Lung (tissue), 11 donors: ENCODE measurements at regions not wholly inside any gene's neighbourhood (a gene's known extent, or its start where the extent isn't known, plus 50 kb on each side); places are given as distances from the start of the nearest gene placed in this dataset.

Experiments used
- ATAC-seq: fragments of 200-7000 bp; cut with Tn5 transposase; one replicate; pipeline ENCODE4 v1.9.1; 2020; ENCODE audit warnings: moderate number of reproducible peaks; ENCODE audit not compliant: insufficient read depth, low FRiP score
- DNase-seq, 3 donors: peaks; one replicate each; pipeline ENCODE4 v3.0.0-alpha.2; 2013 to 2017
- H3K27ac ChIP-seq, 2 donors: one replicate each; pipeline ENCODE4 v1.5.1; 2013; ENCODE audit warnings: mild to moderate bottlenecking in 2 of 2, moderate library complexity in 2 of 2, control low read depth in 1 of 2, inconsistent platforms in 1 of 2, low read depth in 1 of 2, low read length in 1 of 2
- H3K27me3 ChIP-seq, 3 donors: one replicate each; pipeline ENCODE4 v1.5.1; 2013; ENCODE audit warnings: low read length in 2 of 3; ENCODE audit not compliant: control insufficient read depth in 3 of 3, insufficient read depth in 3 of 3
- H3K36me3 ChIP-seq, 4 donors: one replicate each; pipeline ENCODE4 v1.5.1; 2013; ENCODE audit warnings: low read length in 4 of 4, mild to moderate bottlenecking in 1 of 4, moderate library complexity in 1 of 4; ENCODE audit not compliant: control insufficient read depth in 4 of 4, insufficient read depth in 4 of 4
- H3K4me1 ChIP-seq, 5 donors: one replicate each; pipeline ENCODE4 v1.5.1; 2013; ENCODE audit warnings: low read length in 5 of 5, mild to moderate bottlenecking in 2 of 5, moderate library complexity in 1 of 5; ENCODE audit not compliant: control insufficient read depth in 5 of 5, insufficient read depth in 5 of 5
- H3K4me3 ChIP-seq: one replicate; pipeline ENCODE4 v1.5.1; 2013; ENCODE audit warnings: mild to moderate bottlenecking, control low read depth, moderate library complexity
- H3K9ac ChIP-seq, 2 donors: one replicate each; pipeline ENCODE4 v1.5.1; 2013; ENCODE audit warnings: low read length in 2 of 2, control low read depth in 1 of 2; ENCODE audit not compliant: insufficient read depth in 1 of 2
- H3K9me3 ChIP-seq, 4 donors: one replicate each; pipeline ENCODE4 v1.5.1; 2013; ENCODE audit warnings: low read length in 3 of 4, mild to moderate bottlenecking in 1 of 4, moderate library complexity in 1 of 4; ENCODE audit not compliant: control insufficient read depth in 4 of 4, insufficient read depth in 3 of 4
- WGBS, 2 donors: extraction: QIAGEN DNeasy Blood & Tissue Kit; methylation state at CpG; one replicate each; pipeline ENCODE4 v1.1.7; 2013; 5-methylcytosine and 5-hydroxymethylcytosine counted together
- TF ChIP-seq, protein P1 (sequence below): IDR thresholded peaks from 2 replicates; pipeline ENCODE4 v1.5.1; 2012; ENCODE audit warnings: mild to moderate bottlenecking; ENCODE audit errors: control extremely low read depth, extremely low read depth
- donor health status: control.
- donor health status: control.
- donor health status: Bipolar disorder and iron deficiency.
- donor health status: healthy.
- donor health status: DM: yes; HTN: yes; CAD: no.

DNA sequence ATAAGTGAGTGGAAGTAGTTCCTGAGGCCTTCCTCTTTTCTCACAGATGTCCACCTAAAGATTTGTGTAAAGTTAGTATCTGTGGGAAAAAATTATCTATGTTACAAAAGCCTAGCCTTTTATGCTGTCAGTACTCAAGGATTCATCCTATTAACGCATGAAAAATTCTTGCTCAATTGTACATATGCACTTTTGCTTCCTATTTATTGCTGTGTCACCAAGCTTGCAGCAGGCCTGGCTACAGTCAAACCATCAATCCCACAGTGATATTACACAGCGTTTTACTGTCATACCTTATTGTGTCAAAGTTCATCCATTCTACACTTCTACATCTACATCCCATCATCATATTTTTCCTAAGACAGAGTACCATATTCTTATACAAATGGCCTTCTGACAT lies 151.1 kb upstream of the PLN start:
- DNase-seq = no peak
- Histone ChIP-seq H3K4me1 (peaks cover 0 to 17% (median 0%) of the 10 kb centered on the region in 5 donors), H3K9ac (no peak overlapping the region), H3K4me3 (no peak overlapping the region), H3K36me3 (no peaks in the 10 kb centered on the region), H3K27ac (no peak overlapping the region), H3K9me3 (no peaks in the 10 kb centered on the region), H3K27me3 (no peaks in the 10 kb centered on the region)
- TF ChIP-seq, protein P1, sequence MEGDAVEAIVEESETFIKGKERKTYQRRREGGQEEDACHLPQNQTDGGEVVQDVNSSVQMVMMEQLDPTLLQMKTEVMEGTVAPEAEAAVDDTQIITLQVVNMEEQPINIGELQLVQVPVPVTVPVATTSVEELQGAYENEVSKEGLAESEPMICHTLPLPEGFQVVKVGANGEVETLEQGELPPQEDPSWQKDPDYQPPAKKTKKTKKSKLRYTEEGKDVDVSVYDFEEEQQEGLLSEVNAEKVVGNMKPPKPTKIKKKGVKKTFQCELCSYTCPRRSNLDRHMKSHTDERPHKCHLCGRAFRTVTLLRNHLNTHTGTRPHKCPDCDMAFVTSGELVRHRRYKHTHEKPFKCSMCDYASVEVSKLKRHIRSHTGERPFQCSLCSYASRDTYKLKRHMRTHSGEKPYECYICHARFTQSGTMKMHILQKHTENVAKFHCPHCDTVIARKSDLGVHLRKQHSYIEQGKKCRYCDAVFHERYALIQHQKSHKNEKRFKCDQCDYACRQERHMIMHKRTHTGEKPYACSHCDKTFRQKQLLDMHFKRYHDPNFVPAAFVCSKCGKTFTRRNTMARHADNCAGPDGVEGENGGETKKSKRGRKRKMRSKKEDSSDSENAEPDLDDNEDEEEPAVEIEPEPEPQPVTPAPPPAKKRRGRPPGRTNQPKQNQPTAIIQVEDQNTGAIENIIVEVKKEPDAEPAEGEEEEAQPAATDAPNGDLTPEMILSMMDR = no peak
- ATAC-seq = no peak
- 87 to 89% methylated on average over 2 of the region's 2 CpGs for WGBS, 2 donors

DNA sequence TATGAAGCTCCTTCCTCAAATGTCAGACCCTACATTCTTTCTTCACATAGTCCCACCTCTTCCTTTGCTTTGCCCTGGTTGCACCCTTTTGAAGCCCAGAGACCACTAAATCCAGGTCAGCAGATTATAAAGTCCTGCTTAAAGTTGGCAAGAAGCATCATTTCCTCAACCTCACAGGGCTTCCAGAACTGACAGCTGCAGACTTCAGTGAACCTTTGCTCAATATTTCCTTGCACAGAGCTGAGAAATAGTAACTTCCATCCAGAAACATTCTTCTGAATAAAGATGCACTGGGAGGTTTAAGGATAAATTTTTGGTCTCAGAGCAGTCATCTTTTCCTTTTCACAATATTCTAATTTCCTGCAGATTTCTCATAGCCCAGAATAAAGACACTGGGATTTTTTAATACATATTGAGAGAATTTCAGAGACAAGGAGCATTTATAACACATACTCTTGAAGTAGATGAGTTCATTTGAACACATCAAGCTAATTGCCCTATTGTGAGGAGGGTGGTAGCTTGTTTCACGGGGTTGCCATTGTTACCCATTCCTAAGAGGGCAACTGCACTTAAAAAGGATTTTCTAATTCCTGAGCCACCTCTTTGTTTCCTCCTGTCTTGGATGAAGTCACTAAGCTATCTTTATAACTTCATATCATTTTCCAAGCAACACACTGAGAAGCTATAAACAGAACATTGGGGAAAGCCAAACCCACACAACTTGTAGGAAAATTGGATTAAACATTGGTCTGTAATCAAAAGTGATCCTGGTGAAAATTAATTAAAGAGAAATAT lies 150.2 kb upstream of the PLN start:
- TF ChIP-seq, protein P1 = no peak
- Histone ChIP-seq H3K9me3 (no peaks in the 10 kb centered on the region), H3K4me1 (peaks cover 0 to 17% (median 0%) of the 10 kb centered on the region in 5 donors), H3K27me3 (no peaks in the 10 kb centered on the region), H3K9ac (no peak overlapping the region), H3K4me3 (no peak overlapping the region), H3K36me3 (no peaks in the 10 kb centered on the region), H3K27ac (peak overlapping the region in 1 of 2 donors; percentile 30)
- WGBS, 2 donors = 52 to 56% methylated on average over 1 of the region's 1 CpG
- ATAC-seq = no peak
- no peak for DNase-seq

DNA sequence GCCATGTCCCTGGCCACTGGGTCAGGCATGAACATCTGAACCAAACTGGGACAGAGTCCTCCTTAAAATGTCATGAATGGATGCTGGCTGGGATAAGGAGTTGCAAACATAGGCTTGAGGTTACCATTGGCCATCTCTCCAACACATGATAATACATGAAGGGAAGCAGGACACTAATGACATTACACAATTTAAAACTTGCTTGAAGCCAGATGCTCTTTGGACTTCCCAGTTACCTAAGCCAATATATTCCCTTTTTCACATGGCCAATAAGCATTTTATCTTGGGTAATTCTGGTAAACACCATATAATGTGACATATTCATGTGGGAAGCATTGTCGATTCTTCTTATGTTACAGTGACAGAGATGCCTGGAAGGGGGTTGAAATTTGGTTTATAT lies 148.0 kb upstream of the PLN start:
- 92 to 97% methylated on average over 1 of the region's 1 CpG for WGBS, 2 donors
- Histone ChIP-seq H3K4me1 (peaks cover 0 to 17% (median 0%) of the 10 kb centered on the region in 5 donors), H3K36me3 (no peaks in the 10 kb centered on the region), H3K9me3 (no peaks in the 10 kb centered on the region), H3K9ac (no peak overlapping the region), H3K27ac (no peak overlapping the region), H3K4me3 (no peak overlapping the region), H3K27me3 (no peaks in the 10 kb centered on the region)
- TF ChIP-seq, protein P1 = no peak
- DNase-seq (no peak), ATAC-seq (no peak)
